GM12891 (cell line): ENCODE measurements at regions not wholly inside any gene's neighbourhood (a gene's known extent, or its start where the extent isn't known, plus 50 kb on each side); places are given as distances from the start of the nearest gene placed in this dataset.

ENCODE experiments used
- POLR2A ChIP-seq: IDR thresholded peaks from 2 replicates; pipeline ENCODE4 v1.6.1; 2011; ENCODE audit warnings: low read depth, low read length, control low read depth
- POLR2AphosphoS5 ChIP-seq: IDR thresholded peaks from 2 replicates; pipeline ENCODE4 v1.6.1; 2011; ENCODE audit warnings: low read depth, low read length, control low read depth
- TAF1 ChIP-seq: IDR thresholded peaks from 2 replicates; pipeline ENCODE4 v1.6.1; 2011; ENCODE audit warnings: low read depth, low read length, control low read depth

- TF ChIP-seq POLR2A (no peak), POLR2AphosphoS5 (no peak), TAF1 (no peak)
These were observed 190.5 kb upstream of the GSC start for GRCh38 chr14:94960285-94961001.
